HS-5 (cell line): ENCODE measurements at regions not wholly inside any gene's neighbourhood (a gene's known extent, or its start where the extent isn't known, plus 50 kb on each side); places are given as distances from the start of the nearest gene placed in this dataset.

Source experiments
- DNase-seq: peaks from one replicate; pipeline ENCODE4 v3.0.0-alpha.2; 2012; ENCODE audit warnings: low read depth

- no peak for DNase-seq
Measured at GRCh38 chr19:28670836-28671235, 542.1 kb downstream of the UQCRFS1 start.

- DNase-seq, result no peak
Measured at GRCh38 chr19:28669804-28670203, 543.1 kb downstream of the UQCRFS1 start.

- DNase-seq, result no peak
Measured at GRCh38 chr19:28667348-28667977, 545.5 kb downstream of the UQCRFS1 start.

GRCh38 chr19:28665748-28666147 is 547.2 kb downstream of the UQCRFS1 start:
- no peak for DNase-seq

GRCh38 chr19:28656644-28657043 is 556.3 kb downstream of the UQCRFS1 start:
- no peak for DNase-seq

- no peak for DNase-seq
Measured at GRCh38 chr19:28655054-28655453, 557.9 kb downstream of the UQCRFS1 start.

- no peak for DNase-seq
Measured at GRCh38 chr19:28652765-28653164, 560.2 kb downstream of the UQCRFS1 start.

- no peak for DNase-seq
Measured at GRCh38 chr19:28646629-28647028, 566.3 kb downstream of the UQCRFS1 start.

- no peak for DNase-seq
Measured at GRCh38 chr19:28644169-28644775, 568.7 kb downstream of the UQCRFS1 start.

GRCh38 chr19:28642787-28643683 is 569.9 kb downstream of the UQCRFS1 start:
- DNase-seq, result no peak

GRCh38 chr19:28641395-28641794 is 571.6 kb downstream of the UQCRFS1 start:
- no peak for DNase-seq

GRCh38 chr19:28640506-28640905 is 572.4 kb downstream of the UQCRFS1 start:
- DNase-seq, result no peak

- no peak for DNase-seq
Measured at GRCh38 chr19:28638445-28638844, 574.5 kb downstream of the UQCRFS1 start.

- DNase-seq, result no peak
Measured at GRCh38 chr19:28636706-28637105, 576.2 kb downstream of the UQCRFS1 start.

- DNase-seq, result no peak
Measured at GRCh38 chr19:28636016-28636629, 576.8 kb downstream of the UQCRFS1 start.

GRCh38 chr19:28634837-28635236 is 578.1 kb downstream of the UQCRFS1 start:
- DNase-seq, result no peak

GRCh38 chr19:28634019-28634328 is 579.0 kb downstream of the UQCRFS1 start:
- no peak for DNase-seq

- no peak for DNase-seq
Measured at GRCh38 chr19:28633319-28634018, 579.5 kb downstream of the UQCRFS1 start.

GRCh38 chr19:28632371-28633080 is 580.4 kb downstream of the UQCRFS1 start:
- no peak for DNase-seq

- no peak for DNase-seq
Measured at GRCh38 chr19:28631961-28632360, 581.0 kb downstream of the UQCRFS1 start.

GRCh38 chr19:28627669-28628068 is 585.3 kb downstream of the UQCRFS1 start:
- no peak for DNase-seq
